Spinal cord (tissue), 9 donors: ENCODE measurements at regions not wholly inside any gene's neighbourhood (a gene's known extent, or its start where the extent isn't known, plus 50 kb on each side); places are given as distances from the start of the nearest gene placed in this dataset.

Experiments
- DNase-seq, 6 donors: peaks; one replicate each; pipeline versions ENCODE4 v3.0.0 to v3.0.0-alpha.2; 2013 to 2015; ENCODE audit warnings: low spot score in 6 of 6, low read depth in 4 of 6
- H3K27ac ChIP-seq: one replicate; pipeline ENCODE4 v1.5.1; 2013; ENCODE audit warnings: low read depth, low read length, control low read depth
- H3K27me3 ChIP-seq: one replicate; pipeline ENCODE4 v1.6.1; 2013; ENCODE audit warnings: low read length; ENCODE audit not compliant: control insufficient read depth, insufficient read depth
- H3K36me3 ChIP-seq: one replicate; pipeline ENCODE4 v1.6.1; 2013; ENCODE audit warnings: low read length; ENCODE audit not compliant: control insufficient read depth, insufficient read depth
- H3K4me1 ChIP-seq: one replicate; pipeline ENCODE4 v1.6.1; 2013; ENCODE audit warnings: low read length; ENCODE audit not compliant: control insufficient read depth, insufficient read depth
- H3K4me3 ChIP-seq: one replicate; pipeline ENCODE4 v1.5.1; 2013; ENCODE audit warnings: low read depth, low read length, control low read depth
- H3K9me3 ChIP-seq: one replicate; pipeline ENCODE4 v1.6.1; 2013; ENCODE audit warnings: low read length; ENCODE audit not compliant: control insufficient read depth, insufficient read depth
- WGBS: methylation state at CpG from one replicate; pipeline ENCODE4 v1.1.5; 2013; ENCODE audit warnings: missing lambda C conversion rate; ENCODE audit not compliant: insufficient coverage; 5-methylcytosine and 5-hydroxymethylcytosine counted together
- donor health status: healthy.

DNA sequence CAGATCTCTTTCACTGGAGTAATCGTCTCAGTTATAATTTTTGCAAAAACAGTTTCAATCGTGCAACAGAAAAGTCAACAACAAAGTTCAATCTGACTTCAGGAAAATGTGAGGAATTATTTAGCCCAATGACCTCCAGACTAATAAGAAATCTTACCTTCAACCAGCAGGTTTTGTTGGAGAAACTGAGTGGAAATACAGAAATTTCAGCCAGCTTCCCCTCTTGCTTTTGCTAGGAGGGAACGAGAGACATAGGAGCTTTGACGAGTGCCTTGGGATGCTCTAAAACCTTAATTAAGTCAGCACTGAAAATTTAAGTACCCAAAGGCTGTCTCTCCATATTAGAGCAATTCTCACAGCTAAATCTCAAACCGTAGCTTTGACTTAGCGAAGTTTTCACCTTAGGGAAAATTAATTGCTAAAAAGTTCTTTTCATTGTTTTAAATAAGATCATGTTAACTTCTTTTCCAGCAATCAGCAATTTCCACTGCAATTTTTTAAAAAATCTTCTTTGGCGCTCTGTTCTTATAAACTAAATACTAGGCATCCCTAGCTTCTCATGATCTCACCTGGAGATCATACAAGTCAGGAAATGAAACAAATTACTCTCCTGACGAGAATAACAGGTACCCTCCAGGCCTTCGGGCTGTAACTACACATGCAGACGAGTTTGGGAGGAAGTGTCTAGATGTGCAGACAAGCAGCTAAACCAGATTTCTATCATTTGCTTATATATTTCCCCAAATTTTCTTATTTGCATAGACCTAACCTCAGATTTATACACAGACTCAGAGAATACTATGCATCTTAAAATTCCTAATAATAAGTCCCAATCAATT is 250.2 kb downstream of the FAM43A start:
- Histone ChIP-seq H3K27me3 (no peaks in the 10 kb centered on the region), H3K9me3 (peaks cover 2% of the 10 kb centered on the region), H3K4me1 (peaks cover 30% of the 10 kb centered on the region), H3K4me3 (no peak overlapping the region), H3K27ac (no peak overlapping the region), H3K36me3 (no peaks in the 10 kb centered on the region)
- DNase-seq = peak in 1 of 6 donors; percentile 82
- 93% methylated on average over 3 of the region's 10 CpGs for WGBS

DNA sequence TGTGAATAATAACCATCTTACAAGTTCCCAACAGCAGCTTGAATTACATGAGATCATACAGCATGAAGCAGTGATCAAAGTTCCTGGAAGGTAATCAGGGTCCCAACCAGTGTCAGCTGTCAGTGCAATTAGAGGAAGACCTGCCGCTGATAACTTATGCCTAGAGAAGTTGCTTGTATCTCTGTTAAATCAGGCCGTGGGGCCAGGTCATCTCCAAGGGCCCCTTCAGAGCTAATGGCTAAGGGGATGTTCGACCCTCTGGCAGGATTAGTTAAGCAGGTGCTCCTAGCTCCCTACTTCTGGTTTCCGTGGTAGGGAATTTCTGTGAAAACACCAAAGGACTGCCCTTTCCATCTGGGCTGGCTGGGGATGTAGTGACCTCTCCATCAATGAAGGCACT is 251.0 kb downstream of the FAM43A start:
- Histone ChIP-seq H3K4me1 (peaks cover 27% of the 10 kb centered on the region), H3K4me3 (no peak overlapping the region), H3K27me3 (no peaks in the 10 kb centered on the region), H3K36me3 (no peaks in the 10 kb centered on the region), H3K9me3 (peaks cover 2% of the 10 kb centered on the region), H3K27ac (no peak overlapping the region)
- DNase-seq = no peak
- WGBS = 84% methylated on average over 4 of the region's 4 CpGs

DNA sequence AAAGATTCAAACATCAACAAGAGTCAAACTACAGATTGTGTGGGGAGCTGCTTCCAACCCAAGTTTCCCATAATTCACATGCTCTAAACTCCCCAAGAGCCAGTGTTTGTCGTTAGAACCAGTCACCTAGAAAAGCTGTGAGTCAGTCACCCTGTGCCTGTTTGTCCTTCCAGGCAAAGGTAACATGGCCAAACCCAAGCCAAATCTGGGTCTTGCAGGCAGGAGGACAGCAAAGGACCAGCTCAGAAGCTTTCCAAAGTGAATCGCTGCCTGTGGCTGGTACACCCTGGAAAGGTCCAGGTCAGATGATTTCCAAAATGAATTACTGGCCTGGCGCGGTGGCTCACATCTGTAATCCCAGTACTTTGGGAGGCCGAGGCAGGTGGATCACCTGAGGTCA is 251.5 kb downstream of the FAM43A start:
- WGBS = 90% methylated on average over 5 of the region's 5 CpGs
- H3K9me3 ChIP-seq = peaks cover 2% of the 10 kb centered on the region
- H3K4me3 ChIP-seq = no peak overlapping the region
- H3K27ac ChIP-seq = no peak overlapping the region
- H3K36me3 ChIP-seq = no peaks in the 10 kb centered on the region
- H3K4me1 ChIP-seq = peaks cover 26% of the 10 kb centered on the region
- no peak for DNase-seq
- H3K27me3 ChIP-seq = no peaks in the 10 kb centered on the region

DNA sequence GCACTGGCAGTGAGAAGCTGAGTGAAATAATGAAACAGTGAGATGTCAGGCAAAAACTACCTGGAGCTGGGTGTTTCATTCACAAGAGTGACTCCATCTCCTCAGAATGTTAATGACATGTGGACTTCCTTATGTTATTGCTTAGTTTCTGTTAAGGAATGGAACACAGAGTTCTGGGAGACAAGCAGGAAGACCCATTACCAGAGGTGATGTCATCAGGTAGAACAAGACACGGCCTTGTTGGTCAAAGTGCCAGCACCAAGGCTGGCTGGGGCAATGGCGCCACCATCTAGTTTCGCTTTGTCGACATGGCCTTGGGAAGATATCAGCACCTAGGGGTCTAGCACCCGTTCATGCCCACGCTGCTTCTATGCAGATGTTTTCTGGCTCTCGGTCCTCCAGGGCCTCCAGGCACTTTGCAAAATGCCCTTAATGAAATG is 252.2 kb downstream of the FAM43A start:
- H3K9me3 ChIP-seq = peaks cover 1% of the 10 kb centered on the region
- H3K27ac ChIP-seq = no peak overlapping the region
- H3K4me3 ChIP-seq = no peak overlapping the region
- H3K4me1 ChIP-seq = peaks cover 26% of the 10 kb centered on the region
- no peaks in the 10 kb centered on the region for H3K36me3 ChIP-seq
- H3K27me3 ChIP-seq = no peaks in the 10 kb centered on the region
- DNase-seq = no peak
- WGBS = 93% methylated on average over 7 of the region's 7 CpGs

DNA sequence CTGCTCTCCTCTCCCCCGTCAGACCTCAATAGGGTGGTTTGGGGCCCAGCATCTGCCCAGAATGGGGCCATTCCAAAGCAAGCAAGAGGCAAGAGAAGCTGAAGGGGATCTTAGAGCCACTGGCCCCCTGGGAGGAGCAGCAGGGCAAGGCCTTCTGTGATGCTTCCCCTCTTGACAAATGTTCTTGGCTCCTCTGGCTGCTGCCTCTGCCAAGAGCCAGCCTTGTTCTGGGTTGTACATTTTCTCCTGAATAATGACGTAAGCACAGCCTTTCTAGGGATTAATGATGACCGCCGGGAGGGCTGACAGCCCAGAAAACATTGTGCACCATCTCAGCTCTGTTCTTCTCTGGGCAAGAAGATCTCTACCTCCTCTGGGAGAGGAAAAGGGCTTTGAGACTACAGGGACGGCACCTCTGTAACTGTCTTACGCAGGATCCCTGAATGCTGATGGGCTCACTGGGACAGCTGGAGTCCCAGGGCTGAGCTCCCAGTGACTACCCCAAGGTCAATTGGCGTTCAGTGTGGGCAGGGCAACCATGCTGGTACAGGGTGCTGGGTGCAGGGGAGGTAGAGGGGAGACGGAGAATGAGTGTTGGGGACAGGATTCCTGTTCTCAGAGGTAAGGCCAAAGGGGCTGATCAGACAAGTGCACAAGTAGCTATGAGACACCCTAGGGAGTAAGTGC is 253.3 kb downstream of the FAM43A start:
- Histone ChIP-seq H3K4me1 (peaks cover 26% of the 10 kb centered on the region), H3K4me3 (no peak overlapping the region), H3K27ac (no peak overlapping the region), H3K9me3 (no peaks in the 10 kb centered on the region), H3K36me3 (no peaks in the 10 kb centered on the region), H3K27me3 (no peaks in the 10 kb centered on the region)
- WGBS = 62% methylated on average over 4 of the region's 8 CpGs
- peak; percentile 41 to 89 (median 62) for DNase-seq

DNA sequence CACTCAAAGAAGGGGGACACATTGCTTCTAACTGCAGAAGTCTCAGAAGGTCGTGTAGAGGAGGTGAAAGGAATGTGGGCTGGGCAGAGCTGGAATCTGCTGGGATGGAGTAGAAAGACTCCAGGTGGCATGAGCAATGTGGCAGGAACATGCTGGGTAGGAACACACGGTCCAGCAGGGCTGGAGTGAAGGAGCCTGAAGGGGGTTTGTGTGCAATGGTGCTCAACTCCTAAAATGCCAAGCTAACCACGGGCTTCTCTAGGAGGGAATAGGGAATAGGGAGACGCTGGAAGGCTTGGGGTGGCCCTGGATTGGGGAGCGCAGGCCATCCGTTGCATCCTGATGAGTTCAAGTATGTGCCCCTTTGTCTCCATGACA is 253.8 kb downstream of the FAM43A start:
- Histone ChIP-seq H3K4me3 (no peak overlapping the region), H3K36me3 (no peaks in the 10 kb centered on the region), H3K4me1 (peaks cover 26% of the 10 kb centered on the region), H3K27ac (no peak overlapping the region), H3K9me3 (no peaks in the 10 kb centered on the region), H3K27me3 (no peaks in the 10 kb centered on the region)
- no peak for DNase-seq
- whole genome bisulfite sequencing = 77% methylated on average over 5 of the region's 6 CpGs

DNA sequence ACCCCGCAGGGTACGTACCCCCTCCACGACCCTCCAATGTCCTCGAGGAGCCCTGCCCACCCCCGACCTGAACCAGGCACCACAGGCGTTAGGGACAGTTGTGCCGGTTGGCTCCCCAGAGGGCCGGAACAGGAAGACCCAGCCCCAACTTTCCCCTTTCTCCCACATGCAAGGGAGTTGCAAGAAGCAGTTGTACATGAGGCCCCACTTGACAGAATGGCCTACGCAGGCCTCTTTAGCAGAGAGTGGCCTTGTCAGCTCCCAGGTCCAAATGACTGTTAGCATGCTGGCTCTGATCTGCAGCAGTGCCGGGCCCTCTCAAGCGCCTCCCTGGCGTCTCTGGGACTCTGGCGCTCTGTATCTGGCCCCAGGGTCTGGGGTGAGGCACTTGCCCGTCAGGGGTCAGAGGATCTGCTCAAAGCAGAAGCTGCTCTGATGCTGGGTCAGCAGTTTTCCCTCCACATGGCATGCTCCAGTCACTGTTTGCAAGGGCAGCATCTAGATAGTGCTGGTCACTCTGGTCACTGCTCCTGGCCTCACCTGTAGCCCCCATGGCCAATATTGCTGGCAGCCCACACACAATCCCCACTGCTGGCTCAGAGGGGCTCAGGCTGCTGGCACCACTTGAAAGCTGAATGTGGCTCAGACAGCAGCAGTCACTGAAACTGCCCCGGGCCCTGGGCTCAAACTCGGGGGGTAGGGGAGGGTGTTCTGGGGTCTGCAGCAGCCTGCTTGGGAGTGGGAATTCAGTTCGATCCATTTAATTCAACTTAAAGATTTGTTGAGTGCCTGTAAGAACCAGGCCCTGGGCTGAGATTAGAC is 254.5 kb downstream of the FAM43A start:
- H3K4me3 ChIP-seq = no peak overlapping the region
- no peak for DNase-seq
- no peaks in the 10 kb centered on the region for H3K36me3 ChIP-seq
- H3K9me3 ChIP-seq = no peaks in the 10 kb centered on the region
- peaks cover 26% of the 10 kb centered on the region for H3K4me1 ChIP-seq
- H3K27me3 ChIP-seq = no peaks in the 10 kb centered on the region
- WGBS = 87% methylated on average over 12 of the region's 17 CpGs
- H3K27ac ChIP-seq = no peak overlapping the region

DNA sequence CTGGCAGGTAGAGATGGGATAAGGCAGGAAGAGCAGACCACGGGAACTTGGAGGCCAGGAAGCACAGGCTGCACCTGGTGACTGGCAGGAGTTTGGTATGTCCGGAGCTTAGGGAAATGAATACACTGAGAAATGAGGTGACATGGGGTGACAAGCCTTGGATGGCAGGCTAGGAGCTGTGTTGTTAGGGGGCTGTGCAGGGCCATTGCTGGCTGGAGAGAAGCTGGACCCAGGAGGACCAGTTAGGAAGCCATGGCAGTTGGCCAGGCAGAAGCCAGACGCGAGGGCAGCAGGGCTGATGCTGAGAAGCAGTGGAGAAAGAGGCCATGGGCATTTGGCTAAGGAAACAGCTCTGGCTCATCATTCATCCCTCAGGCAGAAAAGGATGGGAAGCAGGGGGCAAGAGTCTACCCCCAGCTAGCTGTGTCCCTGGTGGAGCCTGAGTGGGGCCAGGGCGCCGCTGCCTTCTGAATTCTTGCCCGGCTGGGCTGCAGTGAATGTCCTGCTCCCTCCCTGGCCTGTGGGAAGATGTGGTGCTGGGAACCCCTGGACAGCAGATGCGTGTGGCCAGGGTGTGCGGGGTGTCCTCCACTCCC is 255.8 kb downstream of the FAM43A start:
- Histone ChIP-seq H3K27me3 (no peaks in the 10 kb centered on the region), H3K4me1 (peaks cover 26% of the 10 kb centered on the region), H3K36me3 (no peaks in the 10 kb centered on the region), H3K4me3 (no peak overlapping the region), H3K27ac (no peak overlapping the region), H3K9me3 (no peaks in the 10 kb centered on the region)
- 84% methylated on average over 9 of the region's 9 CpGs for WGBS
- DNase-seq = no peak

DNA sequence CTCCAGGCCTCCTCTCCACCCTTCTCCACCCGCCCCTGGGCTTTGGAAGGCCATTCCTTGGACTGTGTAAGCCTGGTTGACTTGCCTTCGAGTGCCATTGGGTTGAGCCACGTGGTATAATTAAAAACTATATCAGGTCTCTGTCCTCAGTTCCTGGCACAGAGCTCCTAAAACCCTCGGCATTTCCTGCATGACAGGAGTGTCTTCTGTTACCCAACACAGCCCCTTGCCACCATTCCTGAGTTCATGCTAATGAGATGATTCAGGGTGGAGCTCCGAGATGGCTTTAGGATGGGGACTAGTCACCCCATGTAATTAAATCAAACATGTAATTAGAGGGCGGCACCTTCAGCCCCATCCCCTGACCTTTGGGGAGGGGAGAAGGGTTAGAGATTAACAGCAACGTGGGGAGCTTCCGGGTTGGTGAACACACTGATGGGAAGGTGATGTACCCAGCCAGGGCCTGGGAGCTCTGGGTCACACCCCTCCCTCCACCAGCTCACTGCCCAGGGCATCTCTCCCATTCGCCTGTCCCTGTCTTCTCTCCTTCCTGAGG is 256.4 kb downstream of the FAM43A start:
- no peak overlapping the region for H3K27ac ChIP-seq
- DNase-seq = no peak
- H3K27me3 ChIP-seq = no peaks in the 10 kb centered on the region
- WGBS = 100% methylated on average over 1 of the region's 9 CpGs
- no peaks in the 10 kb centered on the region for H3K36me3 ChIP-seq
- no peaks in the 10 kb centered on the region for H3K9me3 ChIP-seq
- peaks cover 26% of the 10 kb centered on the region for H3K4me1 ChIP-seq
- H3K4me3 ChIP-seq = no peak overlapping the region
